ENCODE measurements at regions not wholly inside any gene's neighbourhood (a gene's known extent, or its start where the extent isn't known, plus 50 kb on each side); places are given as distances from the start of the nearest gene placed in this dataset.
A peak's percentile ranks its signal among the peaks of the same experiment; 100 is the strongest.

DNA sequence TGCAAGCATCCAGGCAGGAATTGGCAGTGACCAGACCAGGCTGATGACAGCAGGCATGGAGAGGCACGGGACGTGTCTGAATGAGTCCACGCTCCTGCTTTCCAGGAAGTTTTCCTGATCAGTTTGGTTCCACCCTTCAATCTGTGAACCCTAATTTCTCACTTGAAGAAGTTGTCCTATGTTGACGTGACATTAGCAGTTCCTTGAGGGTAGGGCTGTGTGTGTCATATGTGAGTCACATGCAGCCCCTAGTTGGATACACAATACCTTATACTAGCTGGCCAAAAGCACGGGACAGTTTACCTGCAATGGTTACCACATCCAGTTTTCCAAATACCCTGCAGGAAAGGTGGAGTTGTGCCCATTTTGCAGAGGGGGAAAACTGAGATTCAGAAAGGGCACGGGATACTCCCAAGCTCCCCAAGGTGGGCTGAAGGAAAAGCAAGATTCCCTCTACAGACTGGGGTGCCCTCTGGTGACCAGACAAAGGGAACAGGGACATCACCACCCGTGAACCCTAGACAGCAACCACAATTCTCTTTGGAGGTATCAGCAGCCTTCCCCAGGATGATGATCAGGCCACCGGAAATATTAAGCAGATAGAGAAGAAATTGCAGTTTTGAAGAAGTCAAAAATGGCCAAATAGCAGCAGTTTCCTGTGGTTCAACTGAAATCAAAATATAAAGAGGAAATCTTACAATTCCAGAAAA is 194.5 kb downstream of the PHETA1 start:
- TF ChIP-seq CTCF (IDR thresholded peaks at IDR 0.05; ENCODE audit: poor library complexity, severe bottlenecking) = peak; percentile 19
- TF ChIP-seq RAD21 (conservative IDR thresholded peaks at IDR 0.05) = no peak
- TF ChIP-seq TAF1 (IDR thresholded peaks at IDR 0.05; ENCODE audit: low read depth) = no peak
- TF ChIP-seq SMC3 (conservative IDR thresholded peaks at IDR 0.05; ENCODE audit: poor library complexity) = no peak
- no peak for TF ChIP-seq EZH2 (IDR thresholded peaks at IDR 0.05; ENCODE audit: borderline replicate concordance, insufficient read depth, low read length, poor library complexity, severe bottlenecking)
- no peak for TF ChIP-seq EP300 (conservative IDR thresholded peaks at IDR 0.05; ENCODE audit: poor library complexity, severe bottlenecking)
- no peak for TF ChIP-seq REST (IDR thresholded peaks at IDR 0.05; ENCODE audit: borderline replicate concordance)
- no peak for TF ChIP-seq POLR2AphosphoS5 (IDR thresholded peaks at IDR 0.05)
- no peak for TF ChIP-seq MXI1 (conservative IDR thresholded peaks at IDR 0.05; ENCODE audit: poor library complexity, severe bottlenecking)
